Spleen (tissue), 11 donors: ENCODE measurements at regions not wholly inside any gene's neighbourhood (a gene's known extent, or its start where the extent isn't known, plus 50 kb on each side); places are given as distances from the start of the nearest gene placed in this dataset.

Experiments used
- DNase-seq: peaks from one replicate; pipeline ENCODE4 v3.0.0-alpha.2; 2020
- H3K27ac ChIP-seq, 8 donors: fragments of 200-600 bp; sonication (generic) in 7 of 8; 1 replicate in 4 of 8; 2 replicates in 4 of 8; pipeline versions ENCODE4 v1.5.0 to v1.8.0; 2016 to 2021; ENCODE audit warnings: inconsistent platforms in 4 of 8, mild to moderate bottlenecking in 4 of 8, moderate library complexity in 1 of 8
- H3K27me3 ChIP-seq, 7 donors: fragments of 200-600 bp; sonication (generic) in 6 of 7; replicated peaks in 1 of 7; 1 replicate in 4 of 7; 2 replicates in 3 of 7; pipeline versions ENCODE4 v1.5.0 to v1.8.0; 2016 to 2021; ENCODE audit warnings: inconsistent platforms in 3 of 7, mild to moderate bottlenecking in 1 of 7
- H3K36me3 ChIP-seq, 6 donors: fragments of 200-600 bp; sonication (generic) in 5 of 6; 1 replicate in 4 of 6; 2 replicates in 2 of 6; pipeline versions ENCODE4 v1.5.0 to v1.8.0; 2016 to 2021; ENCODE audit warnings: inconsistent platforms in 2 of 6
- H3K4me1 ChIP-seq, 6 donors: fragments of 200-600 bp; sonication (generic) in 5 of 6; 1 replicate in 3 of 6; 2 replicates in 3 of 6; pipeline versions ENCODE4 v1.5.0 to v1.8.0; 2016 to 2021; ENCODE audit warnings: inconsistent platforms in 3 of 6
- H3K4me3 ChIP-seq, 8 donors: fragments of 200-600 bp; sonication (generic) in 7 of 8; 1 replicate in 4 of 8; 2 replicates in 4 of 8; pipeline versions ENCODE4 v1.5.0 to v1.8.0; 2016 to 2021; ENCODE audit warnings: inconsistent platforms in 4 of 8, mild to moderate bottlenecking in 4 of 8, moderate library complexity in 2 of 8
- H3K9me3 ChIP-seq, 8 donors: fragments of 200-600 bp; sonication (generic) in 7 of 8; 1 replicate in 4 of 8; 2 replicates in 4 of 8; pipeline versions ENCODE4 v1.5.0 to v1.8.0; 2016 to 2021; ENCODE audit warnings: inconsistent platforms in 4 of 8
- CTCF ChIP-seq, 11 experiments: fragments of 200-600 bp in 7 of 11; fragments of 450-650 bp in 4 of 11; sonication (generic) in 4 of 11; IDR thresholded peaks in 8 of 11; conservative IDR thresholded peaks in 3 of 11; 1 replicate in 7 of 11; 2 replicates in 4 of 11; pipeline versions ENCODE4 v1.4.0 to v1.8.0; 2016 to 2021; ENCODE audit warnings: antibody characterized with exemption in 11 of 11, inconsistent platforms in 4 of 11, mild to moderate bottlenecking in 1 of 11
- POLR2A ChIP-seq, 3 donors: fragments of 450-650 bp; IDR thresholded peaks; one replicate each; pipeline ENCODE4 v1.5.1; 2017; ENCODE audit warnings: antibody characterized with exemption in 3 of 3, mild to moderate bottlenecking in 1 of 3
- POLR2AphosphoS5 ChIP-seq, 3 donors: sonication (generic); formaldehyde crosslinking; IDR thresholded peaks; one replicate each; pipeline ENCODE4 v1.5.1; 2017; ENCODE audit warnings: antibody characterized with exemption in 3 of 3
- WGBS, 5 donors: extraction: QIAGEN DNeasy Blood & Tissue Kit in 3 of 5; methylation state at CpG; one replicate each; pipeline versions ENCODE4 v1.1.5 to v1.1.7; 2013 to 2018; 5-methylcytosine and 5-hydroxymethylcytosine counted together
- intact Hi-C: fragments of 100-400 bp; cut with DNase I; formaldehyde crosslinking; loops from one replicate; pipeline ENCODE4 v1.15.0; 2023; ENCODE audit warnings: low total_unique reads
- donor health status: healthy with polysubstance abuse.
- donor health status: DM: no; HTN: no; CAD: no; lungs with moderate emphysema.
- donor health status: DM: no; HTN: no; CAD: no.
- donor health status: Bipolar disorder and iron deficiency.
- donor health status: healthy.
- donor health status: DM: no; HTN: no; CAD: no.
- donor health status: DM: yes; HTN: yes; CAD: no.

DNA sequence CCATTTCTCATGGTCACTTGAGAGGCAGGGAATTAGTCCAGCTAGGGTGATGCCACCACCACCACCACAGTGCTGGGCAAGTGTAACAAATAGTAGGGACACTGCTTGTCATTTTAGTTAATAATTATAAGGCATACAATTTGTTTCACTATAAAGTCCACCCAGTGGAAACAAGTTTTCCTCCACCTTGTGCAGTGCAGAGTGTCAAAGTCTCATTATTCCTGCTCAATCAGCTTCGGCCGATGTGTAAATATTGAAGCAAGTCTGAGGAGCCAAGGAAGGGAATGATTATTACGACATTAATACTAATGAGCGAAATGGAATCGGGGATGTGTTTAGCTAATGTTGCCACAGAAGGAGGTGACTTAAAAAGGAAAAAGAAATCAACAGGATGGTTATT is 340.4 kb downstream of the NKX6-1 start:
- Histone ChIP-seq H3K27me3 (peaks cover 0 to 13% (median 0%) of the 10 kb centered on the region in 7 donors), H3K9me3 (no peaks in the 10 kb centered on the region), H3K4me3 (no peak overlapping the region), H3K36me3 (no peaks in the 10 kb centered on the region), H3K4me1 (no peaks in the 10 kb centered on the region), H3K27ac (no peak overlapping the region)
- DNase-seq, result no peak
- TF ChIP-seq CTCF (IDR thresholded peaks at IDR 0.05 in 8 of 11, conservative IDR thresholded peaks at IDR 0.05 in 3 of 11) (no peak), POLR2AphosphoS5 (IDR thresholded peaks at IDR 0.05) (no peak), POLR2A (IDR thresholded peaks at IDR 0.05) (no peak)
- 87 to 91% (median 89%) methylated on average over 5 of the region's 5 CpGs for WGBS, 5 donors
- intact Hi-C loops, result no loop called here

GRCh38 chr4:84151574-84151973 is 347.5 kb downstream of the NKX6-1 start:
- intact Hi-C loops, result no loop called here
- H3K4me3 ChIP-seq, result no peak overlapping the region
- H3K4me1 ChIP-seq, result no peaks in the 10 kb centered on the region
- H3K36me3 ChIP-seq, result no peaks in the 10 kb centered on the region
- no peak for DNase-seq
- no peaks in the 10 kb centered on the region for H3K9me3 ChIP-seq
- H3K27ac ChIP-seq, result no peak overlapping the region
- H3K27me3 ChIP-seq, result no peaks in the 10 kb centered on the region
- 68 to 81% (median 75%) methylated on average over 2 of the region's 2 CpGs for WGBS, 5 donors
- TF ChIP-seq CTCF (IDR thresholded peaks at IDR 0.05 in 8 of 11, conservative IDR thresholded peaks at IDR 0.05 in 3 of 11), result no peak
- no peak for TF ChIP-seq POLR2A (IDR thresholded peaks at IDR 0.05)
- no peak for TF ChIP-seq POLR2AphosphoS5 (IDR thresholded peaks at IDR 0.05)

DNA sequence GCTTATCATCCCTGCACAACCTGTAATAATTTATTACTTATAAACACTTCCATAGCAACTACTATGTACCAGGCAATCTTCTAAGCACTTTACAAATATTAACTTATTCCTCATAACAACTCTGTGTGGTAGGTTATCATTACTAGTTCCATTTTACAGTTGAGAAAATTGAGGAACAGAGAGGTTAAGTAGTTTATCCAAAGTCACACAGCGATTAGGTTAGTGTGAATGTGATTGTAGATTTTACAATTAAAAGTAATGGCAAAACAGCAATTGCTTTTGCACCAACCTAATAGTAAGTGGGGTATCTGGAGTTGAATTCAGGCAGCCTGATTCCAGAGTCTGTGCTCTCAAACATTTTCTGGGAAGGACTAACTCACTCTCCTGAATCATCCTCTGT is 348.9 kb downstream of the NKX6-1 start:
- intact Hi-C loops, result no loop called here
- H3K9me3 ChIP-seq, result no peaks in the 10 kb centered on the region
- no peak for DNase-seq
- 88 to 97% (median 95%) methylated on average over 1 of the region's 1 CpG for WGBS, 5 donors
- TF ChIP-seq POLR2AphosphoS5 (IDR thresholded peaks at IDR 0.05) (no peak), CTCF (IDR thresholded peaks at IDR 0.05 in 8 of 11, conservative IDR thresholded peaks at IDR 0.05 in 3 of 11) (no peak), POLR2A (IDR thresholded peaks at IDR 0.05) (no peak)
- H3K36me3 ChIP-seq, result no peaks in the 10 kb centered on the region
- H3K27me3 ChIP-seq, result no peaks in the 10 kb centered on the region
- no peak overlapping the region for H3K27ac ChIP-seq
- H3K4me3 ChIP-seq, result no peak overlapping the region
- H3K4me1 ChIP-seq, result no peaks in the 10 kb centered on the region

- DNase-seq, result no peak
- Histone ChIP-seq H3K4me1 (no peaks in the 10 kb centered on the region), H3K4me3 (no peak overlapping the region), H3K9me3 (no peaks in the 10 kb centered on the region), H3K36me3 (no peaks in the 10 kb centered on the region), H3K27me3 (no peaks in the 10 kb centered on the region), H3K27ac (no peak overlapping the region)
- WGBS, 5 donors, result 87 to 92% (median 88%) methylated on average over 3 of the region's 3 CpGs
- intact Hi-C loops, result no loop called here
- no peak for TF ChIP-seq CTCF (IDR thresholded peaks at IDR 0.05 in 8 of 11, conservative IDR thresholded peaks at IDR 0.05 in 3 of 11)
- TF ChIP-seq POLR2AphosphoS5 (IDR thresholded peaks at IDR 0.05), result no peak
- no peak for TF ChIP-seq POLR2A (IDR thresholded peaks at IDR 0.05)
Measured at GRCh38 chr4:84147831-84148230, 351.3 kb downstream of the NKX6-1 start.
